GM19438 (cell line): ENCODE measurements at regions not wholly inside any gene's neighbourhood (a gene's known extent, or its start where the extent isn't known, plus 50 kb on each side); places are given as distances from the start of the nearest gene placed in this dataset.
A peak's percentile ranks its signal among the peaks of the same experiment; 100 is the strongest.
"Not testable (repeated sequence)": the region's sequence is repeated elsewhere in the genome, so short reads cannot be mapped to it uniquely, and the experiment has no call there.

Experiments
- ATAC-seq: cut with Tn5 transposase; IDR thresholded peaks from one replicate; pipeline ENCODE4 v1.9.1; 2021; ENCODE audit warnings: low read depth; ENCODE audit not compliant: unreplicated experiment

DNA sequence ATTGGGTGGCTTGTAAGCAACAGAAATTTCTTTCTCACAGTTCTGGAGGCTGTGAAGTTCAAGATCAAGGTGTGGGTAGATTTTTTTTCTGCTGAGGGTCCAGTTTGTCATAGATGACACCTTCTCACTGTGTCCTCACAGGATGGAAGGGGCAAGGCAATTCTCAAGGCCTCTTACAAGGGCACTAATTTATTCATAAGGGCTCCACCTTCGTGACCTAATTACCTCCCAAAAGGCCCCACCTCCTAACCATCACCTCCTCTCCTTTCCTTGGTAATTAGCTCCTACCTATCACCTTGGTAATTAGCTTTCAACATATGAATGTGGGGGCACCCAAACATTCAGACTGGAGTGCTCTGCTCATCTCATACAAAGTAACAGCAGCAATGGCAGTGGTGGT, 92.3 kb upstream of the CD44 start:
- no peak for ATAC-seq

DNA sequence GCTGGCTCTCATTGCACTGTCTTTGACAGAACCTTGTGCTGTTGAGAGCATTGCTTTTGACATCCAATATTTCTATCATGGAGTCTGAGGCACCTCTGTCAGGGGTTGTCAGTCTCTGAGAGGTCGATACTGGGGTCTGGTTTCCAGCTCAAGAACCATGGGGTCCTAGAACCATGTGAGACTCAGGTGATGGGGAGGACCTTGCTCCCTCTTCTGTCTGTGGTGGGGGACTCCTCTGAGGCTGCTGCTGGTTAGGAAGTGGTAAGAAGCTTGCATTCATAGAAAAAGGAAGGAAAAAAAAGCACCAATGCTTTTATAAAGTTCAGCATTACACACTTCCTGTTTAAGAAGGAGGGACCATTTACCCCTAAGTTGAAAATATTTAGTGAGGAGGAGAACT, 91.8 kb upstream of the CD44 start:
- ATAC-seq, result no peak

DNA sequence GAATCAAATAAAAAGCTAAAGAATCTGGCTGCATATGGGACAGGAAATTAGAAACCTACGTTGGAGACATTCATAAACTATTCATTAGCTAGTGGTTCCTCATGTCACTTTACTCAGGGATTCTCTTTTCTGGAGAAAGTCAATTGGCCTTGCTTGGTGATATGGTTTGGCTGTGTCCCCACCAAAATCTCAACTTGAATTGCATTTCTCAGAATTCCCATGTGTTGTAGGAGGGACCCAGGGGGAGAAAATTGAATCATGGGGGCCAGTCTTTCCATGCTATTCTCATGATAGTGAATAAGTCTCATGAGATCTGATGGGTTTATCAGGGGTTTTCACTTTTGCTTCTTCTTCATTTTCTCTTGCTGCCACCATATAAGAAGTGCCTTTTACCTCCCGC, 91.2 kb upstream of the CD44 start:
- no peak for ATAC-seq

DNA sequence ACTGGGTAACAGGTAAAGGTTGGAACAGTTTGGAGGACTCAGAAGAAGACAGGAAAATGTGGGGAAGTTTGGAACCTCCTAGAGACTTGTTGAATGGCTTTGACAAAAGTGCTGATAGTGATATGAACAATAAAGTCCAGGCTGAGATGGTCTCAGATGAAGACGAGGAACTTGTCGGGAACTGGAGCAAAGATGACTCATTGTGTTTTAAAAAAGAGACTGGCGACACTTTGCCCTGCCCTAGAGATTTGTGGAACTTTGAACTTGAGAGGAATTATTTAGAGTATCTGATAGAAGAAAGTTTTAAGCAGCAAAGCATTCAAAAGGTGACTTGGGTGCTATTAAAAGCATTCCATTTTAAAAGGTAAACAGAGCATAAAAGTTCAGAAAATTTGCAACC, 90.6 kb upstream of the CD44 start:
- not testable (repeated sequence) for ATAC-seq

DNA sequence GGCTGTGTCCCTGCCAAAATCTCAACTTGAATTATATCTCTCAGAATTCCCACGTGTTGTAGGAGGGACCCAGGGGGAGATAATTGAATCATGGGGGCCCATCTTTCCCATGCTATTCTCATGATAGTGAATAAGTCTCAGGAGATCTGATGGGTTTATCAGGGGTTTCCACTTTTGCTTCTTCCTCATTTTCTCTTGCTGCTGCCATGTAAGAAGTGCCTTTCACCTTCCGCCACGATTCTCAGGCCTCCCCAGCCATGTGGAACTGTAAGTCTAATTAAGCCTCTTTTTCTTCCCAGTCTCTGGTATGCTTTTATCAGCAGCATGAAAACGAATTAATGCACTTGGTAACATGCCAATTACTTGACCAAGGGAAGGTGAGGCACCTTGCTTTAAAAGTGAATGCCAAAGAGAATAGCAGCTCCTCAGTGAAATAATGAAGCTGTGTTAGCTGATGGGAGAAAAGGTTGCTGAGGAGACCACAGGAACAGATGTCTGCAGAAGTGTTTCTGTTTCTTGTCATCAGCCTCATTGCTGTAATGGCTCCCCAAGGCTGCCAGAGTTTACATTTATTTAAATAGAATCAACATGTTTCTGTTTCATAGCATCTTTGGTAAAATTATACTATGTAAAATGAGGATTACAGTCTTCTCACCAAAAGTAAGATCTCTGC, 89.0 kb upstream of the CD44 start:
- no peak for ATAC-seq

DNA sequence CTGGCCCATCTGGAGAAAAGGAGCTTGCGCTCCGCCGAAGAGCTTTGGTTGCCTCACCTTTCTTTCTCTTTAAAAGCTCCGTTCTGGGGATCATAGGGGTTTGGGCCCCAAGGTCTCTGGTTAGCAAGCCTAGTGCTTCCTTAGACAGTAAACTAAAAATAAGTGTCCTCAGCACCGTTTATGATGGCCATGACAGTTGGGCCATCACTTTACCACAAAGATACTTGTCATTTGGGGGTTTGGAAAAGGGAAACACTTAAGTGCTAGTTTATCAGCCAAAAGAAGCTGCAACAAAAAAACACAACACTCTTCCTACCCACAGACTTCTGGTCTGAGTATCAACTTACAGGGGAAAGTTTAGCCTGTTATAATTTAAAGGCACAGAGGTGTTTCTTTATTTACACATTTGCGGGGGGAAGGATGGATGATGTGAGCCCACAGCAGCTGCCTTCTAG, 88.4 kb upstream of the CD44 start:
- no peak for ATAC-seq

DNA sequence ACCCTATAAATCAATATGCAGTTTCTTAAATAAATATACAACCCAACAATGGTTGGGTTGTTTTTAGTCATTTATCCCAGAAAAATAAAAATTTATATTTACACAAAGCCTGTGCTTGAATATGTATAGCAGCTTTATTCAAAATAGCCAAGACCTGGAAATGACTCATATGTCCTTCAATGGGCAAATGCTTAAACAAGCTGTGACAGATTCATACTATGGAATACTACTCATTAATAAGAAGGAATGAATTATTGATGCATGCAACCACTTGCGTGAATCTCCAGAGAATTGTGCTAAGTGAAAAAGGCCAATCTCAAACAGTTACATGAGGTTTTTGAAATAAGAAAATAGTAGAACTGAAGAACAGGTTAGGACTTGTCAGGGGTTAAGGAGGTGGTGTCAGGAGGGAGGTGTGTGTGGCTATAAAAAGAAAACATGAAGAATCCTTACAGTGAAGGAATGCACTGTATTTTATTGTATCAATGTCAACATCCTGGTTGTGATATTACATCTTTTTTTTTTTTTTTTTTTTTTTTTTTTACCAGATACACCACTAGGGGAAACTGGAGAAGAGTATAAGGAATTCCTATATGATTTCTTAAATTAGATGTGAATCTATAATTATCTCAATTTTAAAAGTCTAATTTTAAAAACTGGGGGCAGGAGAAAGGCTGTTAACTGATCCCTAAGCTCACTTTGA, 82.4 kb upstream of the CD44 start:
- ATAC-seq, result no peak

DNA sequence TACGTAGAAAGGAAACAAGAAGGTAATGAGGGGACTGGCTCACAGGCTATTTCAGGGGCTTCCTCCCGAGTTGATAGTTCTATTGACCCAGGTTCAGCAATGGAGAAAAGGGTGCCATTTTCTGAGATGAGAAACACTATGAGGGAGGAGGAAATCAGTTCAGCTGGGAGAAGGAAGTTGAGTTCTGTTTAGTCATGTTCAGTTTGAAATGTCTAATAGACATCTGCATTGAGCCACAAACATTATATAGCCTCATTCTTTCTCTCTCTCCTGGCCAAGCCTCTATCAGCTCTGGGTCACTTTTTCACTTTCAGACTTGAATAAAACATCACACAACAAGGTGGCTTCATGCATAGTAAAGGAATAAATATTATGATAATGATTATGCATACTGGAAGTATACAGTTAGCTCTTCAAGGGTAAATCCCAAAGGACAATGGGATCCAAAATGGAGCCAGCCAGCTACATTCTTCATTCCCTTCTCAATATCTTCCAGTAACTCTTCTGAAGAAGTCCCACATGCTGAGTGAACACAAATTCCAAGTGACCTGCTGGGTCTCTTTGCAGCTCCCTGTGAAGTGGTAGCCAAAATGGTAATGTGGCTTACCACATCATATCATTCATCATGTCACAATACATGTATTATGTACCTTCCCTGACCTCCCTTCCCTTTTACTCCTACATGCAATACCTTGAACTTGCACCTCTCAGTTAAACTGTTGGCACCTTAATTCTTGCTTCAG, 80.9 kb upstream of the CD44 start:
- no peak for ATAC-seq

DNA sequence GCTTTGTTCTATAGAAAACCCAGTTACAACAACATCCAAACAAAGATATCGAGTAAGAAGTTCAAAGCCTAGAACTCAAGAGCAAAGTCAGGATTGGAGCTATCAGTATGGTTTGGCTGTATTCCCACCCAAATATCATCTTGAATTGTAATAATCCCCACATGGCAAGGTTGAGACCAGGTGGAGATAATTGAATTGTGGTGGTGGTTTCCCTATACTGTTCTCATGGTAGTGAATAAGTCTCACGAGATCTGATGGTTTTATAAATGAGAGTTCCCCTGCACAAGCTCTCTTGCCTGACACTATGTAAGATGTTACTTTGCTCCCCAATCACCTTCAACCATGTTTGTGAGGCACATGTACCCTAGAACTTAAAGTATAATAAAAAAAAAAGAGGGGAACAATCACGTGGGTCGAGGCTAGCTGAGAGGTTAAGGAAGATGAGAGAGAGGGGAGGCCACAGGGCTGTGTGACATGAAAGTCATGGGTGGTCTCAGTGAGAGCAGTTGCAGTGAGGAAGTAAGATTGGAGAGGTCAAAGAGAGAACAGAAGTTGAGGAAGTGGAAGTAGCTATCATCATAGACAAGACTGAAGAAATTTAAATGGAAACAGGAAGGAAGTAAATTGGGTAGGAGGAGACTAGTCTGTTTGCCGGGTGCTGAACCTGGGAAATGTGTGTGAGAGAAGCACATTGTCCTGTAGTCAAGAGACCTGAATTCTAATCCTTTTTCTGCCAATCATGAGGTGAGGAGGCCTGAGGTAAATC, 80.1 kb upstream of the CD44 start:
- no peak for ATAC-seq

DNA sequence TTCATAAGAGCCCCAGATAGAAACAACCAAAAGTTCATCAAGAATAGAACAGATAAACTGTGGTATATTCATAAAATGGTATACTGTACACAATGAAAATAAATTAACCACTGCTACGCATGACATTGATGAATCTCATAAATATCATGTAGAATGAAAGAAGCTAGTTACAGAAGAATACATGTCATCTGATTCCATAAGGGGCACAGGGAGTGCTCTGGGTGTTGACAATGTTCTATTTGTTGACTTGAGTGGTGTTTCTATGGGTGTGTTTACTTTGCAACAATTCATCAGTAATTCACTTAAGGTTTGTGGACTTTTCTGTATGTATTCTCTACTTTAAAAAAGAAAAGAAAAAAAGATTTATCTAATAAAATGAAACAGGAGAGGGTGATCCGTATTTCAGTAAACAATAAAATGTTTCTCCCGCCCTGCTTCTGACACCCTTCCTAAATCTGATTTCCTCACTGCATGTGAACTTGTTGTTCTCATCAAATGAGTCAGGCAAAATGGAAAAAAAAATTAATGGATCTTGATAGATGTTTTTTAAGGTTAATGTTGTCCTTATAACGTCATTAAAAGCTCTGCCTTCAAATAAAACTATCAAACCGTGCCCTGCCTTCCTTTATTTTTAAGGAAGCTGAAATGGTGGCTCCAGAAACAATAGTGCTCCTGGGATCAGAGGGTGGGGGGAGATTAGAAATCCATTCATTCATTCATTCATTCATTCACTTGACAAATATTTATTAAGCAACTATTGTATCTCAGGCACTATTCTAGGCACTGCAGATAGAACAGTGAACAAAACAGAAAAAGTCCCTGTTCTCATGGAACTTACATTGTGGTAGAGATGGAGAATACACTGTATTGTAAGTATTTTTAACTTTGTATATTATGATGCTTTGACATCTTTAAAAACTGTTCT, 77.2 kb upstream of the CD44 start:
- ATAC-seq, result no peak

DNA sequence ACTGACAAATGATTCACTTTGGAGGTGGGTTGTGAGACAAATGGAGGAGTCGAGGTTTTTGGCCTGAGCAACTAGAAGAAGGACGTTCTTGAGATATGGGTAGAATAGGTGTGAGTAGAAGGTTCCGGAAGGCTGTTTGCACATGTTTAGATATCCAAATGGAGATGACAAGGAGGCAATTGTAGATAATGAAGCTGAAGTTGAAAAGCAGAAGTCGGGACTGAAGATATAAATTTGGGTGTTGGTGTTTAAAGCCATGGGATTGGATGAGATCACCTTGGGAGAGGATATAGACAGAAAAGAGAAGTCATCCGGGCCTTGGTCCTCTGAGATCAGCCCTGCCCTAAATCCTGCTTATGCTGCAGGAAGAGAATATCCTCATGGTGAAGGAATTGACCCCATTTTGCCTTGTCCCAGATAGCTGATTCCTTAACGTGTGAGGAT, 75.5 kb upstream of the CD44 start:
- no peak for ATAC-seq

DNA sequence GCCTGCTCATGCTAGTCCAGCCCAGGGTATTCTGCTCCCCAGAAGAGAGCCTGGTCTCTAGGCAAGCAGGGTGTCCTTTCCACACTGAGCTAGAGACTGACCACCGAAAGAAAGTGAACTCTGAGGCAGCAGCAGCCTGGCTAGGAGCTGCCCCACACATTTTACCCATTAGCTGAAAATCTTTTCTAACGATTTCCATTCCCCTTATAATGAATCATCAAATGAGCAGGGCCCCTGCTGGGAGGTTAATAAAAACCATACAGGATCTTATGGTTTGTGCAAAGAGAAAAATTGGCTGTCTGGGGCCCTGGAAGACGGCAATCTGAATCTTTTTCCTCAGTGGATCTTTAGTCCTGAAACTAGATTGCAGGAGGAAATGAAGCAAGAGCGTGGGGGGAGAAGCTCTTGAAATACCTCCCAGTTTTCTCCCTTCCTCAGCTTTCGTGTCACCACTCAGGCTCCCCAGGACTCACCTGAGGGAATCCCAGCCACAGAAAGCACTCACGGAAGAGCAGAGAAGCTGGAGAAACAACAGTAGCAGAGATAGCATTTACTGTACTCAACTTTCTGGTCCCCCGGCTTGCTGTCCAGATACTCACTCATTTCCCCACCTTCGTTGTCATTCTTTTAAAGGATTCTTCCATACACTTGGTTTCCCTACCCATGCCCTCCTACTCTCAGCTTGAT, 74.7 kb upstream of the CD44 start:
- ATAC-seq, result no peak

DNA sequence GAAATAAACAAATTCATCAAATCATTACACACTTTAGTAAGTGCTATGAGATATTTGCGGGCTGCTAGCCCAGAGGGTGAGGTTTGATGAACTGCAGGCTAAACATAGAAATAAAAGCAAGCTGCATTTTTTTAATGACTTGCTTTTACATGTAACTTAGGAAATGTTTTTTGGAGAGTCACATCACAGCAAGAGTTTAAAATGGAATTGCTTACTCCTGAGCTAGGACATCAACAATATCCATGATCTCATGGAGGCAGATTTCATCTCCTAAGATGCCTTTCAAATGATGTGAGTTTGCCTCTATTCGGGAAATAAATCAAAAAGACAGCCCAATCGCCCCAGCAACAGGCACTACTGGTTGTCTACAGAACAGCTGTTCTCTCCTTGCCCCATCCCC, 73.4 kb upstream of the CD44 start:
- ATAC-seq, result no peak

DNA sequence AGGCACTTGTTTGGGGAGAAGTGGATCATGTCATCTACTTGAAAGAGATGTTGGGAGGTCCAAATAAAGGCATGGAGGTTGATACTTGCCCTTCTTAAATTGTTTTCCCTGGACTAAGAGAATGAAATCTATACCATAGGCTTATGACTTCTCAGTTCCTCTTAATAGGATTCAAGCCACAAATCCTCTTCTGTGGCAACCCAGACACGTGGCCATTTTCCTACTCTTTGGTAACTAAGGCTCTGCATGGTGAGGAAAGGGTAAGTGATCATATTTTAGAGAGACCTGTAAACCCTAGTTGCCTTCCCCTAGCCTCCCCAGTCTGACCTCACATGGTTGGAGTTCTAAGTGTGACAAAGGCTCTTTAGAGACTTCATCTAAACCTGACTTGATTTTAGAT, 72.9 kb upstream of the CD44 start:
- ATAC-seq, result no peak

DNA sequence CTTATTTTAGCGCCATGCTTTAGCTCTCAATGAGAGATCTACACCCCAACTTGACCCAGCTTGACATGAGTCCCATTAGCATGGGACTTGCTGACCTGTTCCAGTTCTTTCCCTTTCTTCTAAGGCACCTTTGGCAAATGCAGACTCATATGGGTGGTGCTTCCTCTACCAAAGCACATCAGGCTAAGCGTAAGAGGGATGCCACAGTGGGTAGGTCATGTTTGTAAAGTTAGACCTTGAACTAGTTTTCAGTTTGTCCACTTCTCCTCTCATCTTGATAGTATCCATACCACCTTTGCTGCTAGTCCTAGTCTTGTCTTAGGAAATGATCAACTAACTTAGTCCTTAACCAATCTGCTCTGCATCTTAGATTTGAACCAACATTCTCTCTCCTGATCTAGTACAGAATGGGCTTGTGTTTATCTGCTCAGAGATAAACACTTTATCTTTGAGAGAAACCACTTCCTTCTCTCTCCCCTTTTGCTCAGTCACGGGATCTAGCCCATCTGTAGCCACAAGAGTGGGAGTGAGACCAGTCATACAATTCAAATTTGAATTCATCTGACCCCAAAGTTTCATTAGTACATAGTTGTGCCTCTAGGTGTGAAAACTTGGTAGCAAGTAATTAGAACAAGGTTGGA, 72.1 kb upstream of the CD44 start:
- ATAC-seq, result peak; percentile 67

DNA sequence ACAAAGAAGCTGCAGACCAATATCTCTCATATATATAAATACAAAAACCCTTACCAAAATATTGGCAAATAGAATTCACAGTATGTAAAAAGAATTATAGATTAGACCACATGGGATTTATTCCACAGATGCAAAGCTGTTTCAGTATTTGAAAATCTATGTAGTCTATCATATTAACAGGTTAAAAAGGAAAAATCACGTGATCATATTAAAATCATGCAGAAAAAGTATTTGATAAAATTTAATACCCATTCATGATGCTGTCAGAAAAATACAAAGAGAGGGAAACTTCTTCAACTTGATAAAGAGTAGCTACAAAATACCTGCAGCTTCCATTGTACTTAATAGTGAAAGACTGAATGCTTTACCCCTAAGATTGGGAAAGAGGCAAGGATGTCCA, 67.2 kb upstream of the CD44 start:
- no peak for ATAC-seq

DNA sequence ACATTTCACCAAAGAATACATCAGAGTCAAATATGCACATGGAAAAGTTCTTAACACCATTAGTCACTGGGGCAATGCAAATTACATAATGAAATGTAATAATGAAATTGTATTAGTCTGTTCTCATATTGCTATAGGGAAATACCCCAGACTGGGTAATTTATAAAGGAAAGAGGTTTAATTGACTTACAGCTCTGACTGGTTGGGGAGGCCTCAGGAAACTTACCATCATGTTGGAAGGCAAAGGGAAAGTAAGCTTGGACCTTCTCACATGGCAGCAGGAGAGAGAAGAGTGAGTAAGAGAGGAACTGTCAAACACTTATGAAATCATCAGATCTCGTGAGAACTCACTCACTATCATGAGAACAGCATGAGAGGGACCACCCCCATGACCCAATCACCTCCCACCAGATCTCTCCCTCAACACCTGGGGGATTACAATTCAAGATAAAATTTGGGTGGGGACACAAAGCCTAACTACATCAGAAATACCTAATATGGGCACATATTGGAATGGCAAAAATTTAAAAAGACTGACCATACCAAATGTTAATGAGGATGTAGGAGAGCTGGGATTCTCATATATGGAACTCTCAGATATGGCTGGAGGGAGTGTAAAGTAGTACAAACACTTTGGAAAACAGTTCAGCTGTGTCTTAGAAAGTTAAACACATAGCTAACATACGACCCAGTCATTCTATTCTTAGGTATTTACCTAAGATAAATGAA, 65.1 kb upstream of the CD44 start:
- ATAC-seq, result no peak
